Trophoblast cell (in vitro differentiated cells and primary cell): ENCODE measurements at regions not wholly inside any gene's neighbourhood (a gene's known extent, or its start where the extent isn't known, plus 50 kb on each side); places are given as distances from the start of the nearest gene placed in this dataset.
A peak's percentile ranks its signal among the peaks of the same experiment; 100 is the strongest.

Source experiments
- DNase-seq, 2 donors: peaks; one replicate each; pipeline ENCODE4 v3.0.0-alpha.2; 2016
- H2AFZ ChIP-seq: 2 replicates; pipeline ENCODE4 v1.6.1; 2013; ENCODE audit warnings: low read length, moderate library complexity, mild to moderate bottlenecking; ENCODE audit not compliant: insufficient read depth, poor library complexity
- H2AK5ac ChIP-seq: 2 replicates; pipeline ENCODE4 v1.6.1; 2013; ENCODE audit warnings: mild to moderate bottlenecking, low read length
- H2BK120ac ChIP-seq: 2 replicates; pipeline ENCODE4 v1.6.1; 2013; ENCODE audit warnings: low read length, mild to moderate bottlenecking, moderate library complexity; ENCODE audit not compliant: insufficient read depth, poor library complexity
- H2BK12ac ChIP-seq: 2 replicates; pipeline ENCODE4 v1.6.1; 2013; ENCODE audit warnings: mild to moderate bottlenecking, low read length, moderate library complexity
- H2BK5ac ChIP-seq: 2 replicates; pipeline ENCODE4 v1.6.1; 2013; ENCODE audit warnings: low read length, low read depth, moderate library complexity, mild to moderate bottlenecking; ENCODE audit not compliant: poor library complexity
- H3K14ac ChIP-seq: 2 replicates; pipeline ENCODE4 v1.6.1; 2013; ENCODE audit warnings: mild to moderate bottlenecking, low read length
- H3K18ac ChIP-seq: 2 replicates; pipeline ENCODE4 v1.6.1; 2013; ENCODE audit warnings: mild to moderate bottlenecking, low read length
- H3K23ac ChIP-seq: 2 replicates; pipeline ENCODE4 v1.6.1; 2013; ENCODE audit warnings: low read length
- H3K27ac ChIP-seq: 2 replicates; pipeline ENCODE4 v1.5.1; 2013; ENCODE audit warnings: low read depth, mild to moderate bottlenecking, inconsistent platforms, low read length, moderate library complexity
- H3K27me3 ChIP-seq: 2 replicates; pipeline ENCODE4 v1.6.1; 2013; ENCODE audit warnings: inconsistent platforms, mild to moderate bottlenecking, low read length, moderate library complexity; ENCODE audit not compliant: insufficient read depth
- H3K36me3 ChIP-seq, 2 experiments: 1 replicate in 1 of 2; 2 replicates in 1 of 2; pipeline ENCODE4 v1.6.1; 2013; ENCODE audit warnings: low read length in 2 of 2, mild to moderate bottlenecking in 2 of 2, moderate library complexity in 1 of 2; ENCODE audit not compliant: insufficient read depth in 2 of 2, control insufficient read depth in 1 of 2
- H3K4ac ChIP-seq: 2 replicates; pipeline ENCODE4 v1.6.1; 2013; ENCODE audit warnings: low read depth, mild to moderate bottlenecking, low read length, moderate library complexity
- H3K4me1 ChIP-seq, 2 experiments: 1 replicate in 1 of 2; 2 replicates in 1 of 2; pipeline ENCODE4 v1.6.1; 2013; ENCODE audit warnings: low read length in 2 of 2, mild to moderate bottlenecking in 2 of 2, moderate library complexity in 1 of 2; ENCODE audit not compliant: insufficient read depth in 2 of 2, control insufficient read depth in 1 of 2
- H3K4me2 ChIP-seq: 2 replicates; pipeline ENCODE4 v1.6.1; 2013; ENCODE audit warnings: inconsistent platforms, mild to moderate bottlenecking, low read length, moderate library complexity
- H3K4me3 ChIP-seq: 2 replicates; pipeline ENCODE4 v1.5.1; 2013; ENCODE audit warnings: mild to moderate bottlenecking, low read depth, low read length, inconsistent platforms
- H3K79me1 ChIP-seq: one replicate; pipeline ENCODE4 v1.6.1; 2013; ENCODE audit warnings: low read length
- H3K79me2 ChIP-seq: 2 replicates; pipeline ENCODE4 v1.6.1; 2013; ENCODE audit warnings: low read length, mild to moderate bottlenecking; ENCODE audit not compliant: control insufficient read depth, insufficient read depth, poor library complexity
- H3K9ac ChIP-seq: 2 replicates; pipeline ENCODE4 v1.6.1; 2013; ENCODE audit warnings: mild to moderate bottlenecking, low read length
- H3K9me3 ChIP-seq: 2 replicates; pipeline ENCODE4 v1.6.1; 2013; ENCODE audit warnings: low read depth, mild to moderate bottlenecking, control low read depth, inconsistent platforms, low read length; ENCODE audit not compliant: insufficient read depth
- H4K12ac ChIP-seq: 2 replicates; pipeline ENCODE4 v1.6.1; 2013; ENCODE audit warnings: low read depth, mild to moderate bottlenecking, low read length, moderate library complexity
- H4K8ac ChIP-seq: 2 replicates; pipeline ENCODE4 v1.6.1; 2013; ENCODE audit warnings: low read depth, mild to moderate bottlenecking, low read length, moderate library complexity
- H4K91ac ChIP-seq: one replicate; pipeline ENCODE4 v1.6.1; 2013; ENCODE audit warnings: low read depth, mild to moderate bottlenecking, low read length, moderate library complexity
- WGBS: extraction: QIAGEN DNeasy Blood & Tissue Kit; methylation state at CpG from one replicate; pipeline ENCODE4 v1.1.7; 2013; ENCODE audit warnings: missing lambda C conversion rate; ENCODE audit not compliant: insufficient read length, insufficient coverage; ENCODE audit errors: extremely low coverage; 5-methylcytosine and 5-hydroxymethylcytosine counted together

- H3K79me1 ChIP-seq, result no peaks in the 10 kb centered on the region
- no peak overlapping the region for H2BK120ac ChIP-seq
- no peaks in the 10 kb centered on the region for H3K79me2 ChIP-seq
- no peak overlapping the region for H3K4me3 ChIP-seq
- no peaks in the 10 kb centered on the region for H3K4me1 ChIP-seq
- H3K9ac ChIP-seq, result no peak overlapping the region
- H3K4me2 ChIP-seq, result no peak overlapping the region
- peak overlapping the region; percentile 4 for H2BK12ac ChIP-seq
- H2AK5ac ChIP-seq, result no peak overlapping the region
- no peak overlapping the region for H3K23ac ChIP-seq
- no peak overlapping the region for H2AFZ ChIP-seq
- no peak overlapping the region for H4K8ac ChIP-seq
- no peak for DNase-seq
- H4K12ac ChIP-seq, result no peak overlapping the region
- H4K91ac ChIP-seq, result no peak overlapping the region
- H3K4ac ChIP-seq, result no peak overlapping the region
- H2BK5ac ChIP-seq, result no peak overlapping the region
- no peaks in the 10 kb centered on the region for H3K36me3 ChIP-seq
- no peak overlapping the region for H3K27ac ChIP-seq
- no peak overlapping the region for H3K18ac ChIP-seq
- H3K14ac ChIP-seq, result no peak overlapping the region
- no CpG with 5 or more reads among the region's 6 CpGs for WGBS
- H3K9me3 ChIP-seq, result no peaks in the 10 kb centered on the region
- no peaks in the 10 kb centered on the region for H3K27me3 ChIP-seq
Observed at GRCh38 chr16:65394281-65394680, 272.4 kb upstream of the CDH11 start.

GRCh38 chr16:65392806-65393565, 271.1 kb upstream of the CDH11 start:
- H4K12ac ChIP-seq, result no peak overlapping the region
- H3K79me2 ChIP-seq, result no peaks in the 10 kb centered on the region
- no peak overlapping the region for H3K4ac ChIP-seq
- no peak overlapping the region for H4K8ac ChIP-seq
- no peak overlapping the region for H3K14ac ChIP-seq
- H3K27me3 ChIP-seq, result no peaks in the 10 kb centered on the region
- no peaks in the 10 kb centered on the region for H3K79me1 ChIP-seq
- H2BK12ac ChIP-seq, result no peak overlapping the region
- H3K9me3 ChIP-seq, result no peaks in the 10 kb centered on the region
- no peak overlapping the region for H2AK5ac ChIP-seq
- H3K9ac ChIP-seq, result no peak overlapping the region
- no peak overlapping the region for H2BK120ac ChIP-seq
- no peak overlapping the region for H3K27ac ChIP-seq
- WGBS, result no CpG with 5 or more reads among the region's 13 CpGs
- no peak overlapping the region for H3K23ac ChIP-seq
- no peak overlapping the region for H2BK5ac ChIP-seq
- no peak overlapping the region for H2AFZ ChIP-seq
- no peak for DNase-seq
- no peak overlapping the region for H3K4me3 ChIP-seq
- H3K4me2 ChIP-seq, result no peak overlapping the region
- no peaks in the 10 kb centered on the region for H3K4me1 ChIP-seq
- H3K18ac ChIP-seq, result no peak overlapping the region
- H4K91ac ChIP-seq, result no peak overlapping the region
- no peaks in the 10 kb centered on the region for H3K36me3 ChIP-seq

DNA sequence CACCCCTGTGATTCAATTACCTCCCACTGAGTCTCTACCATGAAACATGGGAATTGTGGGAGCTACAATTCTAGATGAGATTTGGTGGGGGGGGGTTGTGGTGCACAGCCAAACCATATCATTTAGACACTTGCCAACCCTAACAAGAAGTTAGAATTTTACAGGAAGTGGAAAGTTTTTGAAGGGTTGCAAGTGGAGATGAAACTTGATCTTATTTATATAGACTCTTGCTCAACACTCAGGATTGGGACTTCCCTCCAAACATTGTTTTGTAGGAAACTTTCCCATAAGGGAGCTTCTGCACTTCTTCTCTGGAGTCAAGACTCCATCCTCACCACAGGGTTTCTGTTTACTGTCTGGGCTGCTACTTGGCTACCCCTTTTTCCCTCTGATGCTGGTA, 266.7 kb upstream of the CDH11 start:
- H2BK5ac ChIP-seq, result no peak overlapping the region
- no peak overlapping the region for H3K4ac ChIP-seq
- no peaks in the 10 kb centered on the region for H3K36me3 ChIP-seq
- H3K27me3 ChIP-seq, result no peaks in the 10 kb centered on the region
- H4K91ac ChIP-seq, result no peak overlapping the region
- H3K4me3 ChIP-seq, result no peak overlapping the region
- no peak overlapping the region for H3K27ac ChIP-seq
- H3K14ac ChIP-seq, result no peak overlapping the region
- no peak for DNase-seq
- H4K12ac ChIP-seq, result no peak overlapping the region
- H2BK12ac ChIP-seq, result no peak overlapping the region
- H4K8ac ChIP-seq, result no peak overlapping the region
- H3K79me1 ChIP-seq, result no peaks in the 10 kb centered on the region
- no peak overlapping the region for H2AK5ac ChIP-seq
- no peaks in the 10 kb centered on the region for H3K79me2 ChIP-seq
- H3K9me3 ChIP-seq, result no peaks in the 10 kb centered on the region
- H2AFZ ChIP-seq, result no peak overlapping the region
- H3K18ac ChIP-seq, result no peak overlapping the region
- no peaks in the 10 kb centered on the region for H3K4me1 ChIP-seq
- no peak overlapping the region for H3K23ac ChIP-seq
- no peak overlapping the region for H3K4me2 ChIP-seq
- H3K9ac ChIP-seq, result no peak overlapping the region
- H2BK120ac ChIP-seq, result no peak overlapping the region

DNA sequence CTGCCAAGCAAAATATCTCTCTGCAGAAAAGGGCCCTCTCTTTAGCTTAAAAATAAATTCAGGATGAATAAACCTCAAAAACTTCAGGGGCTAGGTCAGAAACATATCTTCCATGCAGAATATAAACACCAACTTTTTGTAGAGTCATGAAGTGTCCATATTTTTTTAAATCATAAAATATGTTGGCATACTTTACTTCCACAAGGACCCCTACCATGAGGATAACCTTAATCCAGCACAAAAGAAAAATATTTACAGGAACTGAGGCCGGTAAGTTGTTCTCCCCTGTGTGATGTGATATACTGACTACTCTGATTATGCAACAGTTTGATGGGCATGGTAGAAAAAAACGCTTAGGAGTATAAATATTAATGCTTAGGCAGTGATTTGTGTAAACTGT, 264.8 kb upstream of the CDH11 start:
- H3K23ac ChIP-seq, result no peak overlapping the region
- WGBS, result no CpG with 5 or more reads among the region's 2 CpGs
- H4K8ac ChIP-seq, result no peak overlapping the region
- H3K27me3 ChIP-seq, result no peaks in the 10 kb centered on the region
- H3K4me2 ChIP-seq, result no peak overlapping the region
- no peak overlapping the region for H2AFZ ChIP-seq
- no peak overlapping the region for H4K91ac ChIP-seq
- H3K9me3 ChIP-seq, result no peaks in the 10 kb centered on the region
- H3K79me1 ChIP-seq, result no peaks in the 10 kb centered on the region
- H3K4ac ChIP-seq, result no peak overlapping the region
- no peaks in the 10 kb centered on the region for H3K79me2 ChIP-seq
- no peak for DNase-seq
- H3K4me3 ChIP-seq, result no peak overlapping the region
- no peak overlapping the region for H3K14ac ChIP-seq
- H2BK120ac ChIP-seq, result no peak overlapping the region
- no peak overlapping the region for H2AK5ac ChIP-seq
- no peak overlapping the region for H4K12ac ChIP-seq
- no peak overlapping the region for H3K18ac ChIP-seq
- H3K27ac ChIP-seq, result no peak overlapping the region
- H3K36me3 ChIP-seq, result no peaks in the 10 kb centered on the region
- H3K4me1 ChIP-seq, result no peaks in the 10 kb centered on the region
- no peak overlapping the region for H3K9ac ChIP-seq
- no peak overlapping the region for H2BK12ac ChIP-seq
- H2BK5ac ChIP-seq, result no peak overlapping the region
